ENCODE measurements at regions not wholly inside any gene's neighbourhood (a gene's known extent, or its start where the extent isn't known, plus 50 kb on each side); places are given as distances from the start of the nearest gene placed in this dataset.

DNA sequence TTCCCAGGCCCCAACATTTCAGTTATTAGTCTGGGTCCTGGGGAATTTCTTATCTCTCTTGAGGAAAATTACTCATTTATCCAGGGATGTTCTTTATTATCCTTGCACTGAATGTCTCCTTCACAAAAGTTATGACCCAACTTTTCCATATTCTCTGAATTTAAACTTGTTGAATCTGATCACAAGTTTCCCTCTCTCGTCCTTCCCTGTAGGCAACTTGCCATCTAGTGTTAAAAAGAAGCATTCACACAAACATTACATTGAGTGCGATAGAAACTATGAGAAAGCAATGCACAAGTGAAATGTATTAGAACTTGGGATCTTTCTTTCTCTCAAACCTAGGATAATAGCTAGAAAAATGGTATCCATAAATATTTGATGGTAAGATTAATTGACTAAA, 608.4 kb downstream of the FSCB start:
- no peak for DNase-seq (ENCODE audit: low read depth, low spot score)
- BruUV-seq (replicated peaks): no TSS peak
- Histone ChIP-seq H3K9me3 (replicated peaks; ENCODE audit: control insufficient read depth, insufficient read depth, low read length) (no peaks in the 10 kb centered on the region), H3K36me3 (ENCODE audit: control insufficient read depth in 2 of 2, extremely low read depth in 1 of 2, insufficient read depth in 2 of 2, low read length in 2 of 2) (no peaks in the 10 kb centered on the region), H3K4me2 (ENCODE audit: insufficient read depth, low read length) (no peak overlapping the region), H3K4me1 (ENCODE audit: control insufficient read depth, extremely low read depth, insufficient read depth, low read length) (no peaks in the 10 kb centered on the region), H3K27ac (ENCODE audit: insufficient read depth, low read depth, low read length) (no peak overlapping the region), H3K79me2 (ENCODE audit: control insufficient read depth, insufficient read depth, low read length) (no peaks in the 10 kb centered on the region), H3K9me1 (replicated peaks; ENCODE audit: control insufficient read depth, extremely low read depth, insufficient read depth, low read length) (no peaks in the 10 kb centered on the region), H4K20me1 (replicated peaks; ENCODE audit: control insufficient read depth, extremely low read depth, insufficient read depth, low read length) (no peaks in the 10 kb centered on the region), H3K27me3 (ENCODE audit: control insufficient read depth in 2 of 2, insufficient read depth in 2 of 2, low read length in 2 of 2) (no peaks in the 10 kb centered on the region), H2AFZ (ENCODE audit: low read depth, low read length) (no peak overlapping the region), H3K4me3 (replicated peaks in 1 of 3; ENCODE audit: insufficient read depth in 1 of 3, low read depth in 1 of 3, low read length in 3 of 3) (no peak overlapping the region), H3K9ac (replicated peaks; ENCODE audit: extremely low read depth, insufficient read depth, low read length) (no peak overlapping the region)
- intact Hi-C loops (cut with micrococcal nuclease) (loop anchor here (10.0 kb wide), 1 partner anchor 1674 kb away; no protein-coding TSS in a partner anchor), dilution Hi-C loops (cut with MboI; ENCODE audit: extremely low pct_ligation_motif_present, low sequenced_read_pairs) (no loop called here)
- CTCF ChIA-PET: no interaction called here
- FAIRE-seq: no peak
- POLR2A ChIA-PET: no interaction called here
- TF ChIP-seq POLR2A (IDR thresholded peaks at IDR 0.05; ENCODE audit: low read depth, low read length): no peak
- TF ChIP-seq, protein P1, sequence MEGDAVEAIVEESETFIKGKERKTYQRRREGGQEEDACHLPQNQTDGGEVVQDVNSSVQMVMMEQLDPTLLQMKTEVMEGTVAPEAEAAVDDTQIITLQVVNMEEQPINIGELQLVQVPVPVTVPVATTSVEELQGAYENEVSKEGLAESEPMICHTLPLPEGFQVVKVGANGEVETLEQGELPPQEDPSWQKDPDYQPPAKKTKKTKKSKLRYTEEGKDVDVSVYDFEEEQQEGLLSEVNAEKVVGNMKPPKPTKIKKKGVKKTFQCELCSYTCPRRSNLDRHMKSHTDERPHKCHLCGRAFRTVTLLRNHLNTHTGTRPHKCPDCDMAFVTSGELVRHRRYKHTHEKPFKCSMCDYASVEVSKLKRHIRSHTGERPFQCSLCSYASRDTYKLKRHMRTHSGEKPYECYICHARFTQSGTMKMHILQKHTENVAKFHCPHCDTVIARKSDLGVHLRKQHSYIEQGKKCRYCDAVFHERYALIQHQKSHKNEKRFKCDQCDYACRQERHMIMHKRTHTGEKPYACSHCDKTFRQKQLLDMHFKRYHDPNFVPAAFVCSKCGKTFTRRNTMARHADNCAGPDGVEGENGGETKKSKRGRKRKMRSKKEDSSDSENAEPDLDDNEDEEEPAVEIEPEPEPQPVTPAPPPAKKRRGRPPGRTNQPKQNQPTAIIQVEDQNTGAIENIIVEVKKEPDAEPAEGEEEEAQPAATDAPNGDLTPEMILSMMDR (IDR thresholded peaks at IDR 0.05; ENCODE audit: extremely low read depth in 1 of 2, insufficient read depth in 1 of 2, low read depth in 1 of 2, low read length in 2 of 2): no peak
- TF ChIP-seq GATA2 (IDR thresholded peaks at IDR 0.05; ENCODE audit: insufficient read depth, insufficient read length, low read depth, low read length): no peak
- TF ChIP-seq EZH2 (IDR thresholded peaks at IDR 0.05; ENCODE audit: borderline replicate concordance, low read depth, low read length, severe bottlenecking): no peak
- TF ChIP-seq FOS (IDR thresholded peaks at IDR 0.05; ENCODE audit: borderline replicate concordance, insufficient read depth, low read length): no peak
- no peak for TF ChIP-seq JUN (IDR thresholded peaks at IDR 0.05; ENCODE audit: borderline replicate concordance, insufficient read depth, insufficient read length, low read depth)
- no peak for TF ChIP-seq MYC (IDR thresholded peaks at IDR 0.05; ENCODE audit: low read depth, low read length)
- TF ChIP-seq POLR2AphosphoS5 (IDR thresholded peaks at IDR 0.05; ENCODE audit: insufficient read depth, low read depth, low read length): no peak
- TF ChIP-seq, protein P2, sequence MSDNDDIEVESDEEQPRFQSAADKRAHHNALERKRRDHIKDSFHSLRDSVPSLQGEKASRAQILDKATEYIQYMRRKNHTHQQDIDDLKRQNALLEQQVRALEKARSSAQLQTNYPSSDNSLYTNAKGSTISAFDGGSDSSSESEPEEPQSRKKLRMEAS (IDR thresholded peaks at IDR 0.05; ENCODE audit: insufficient read depth, insufficient read length): no peak

All from endothelial cell of umbilical vein (primary cell).